Esophagus squamous epithelium (tissue), 4 donors: ENCODE measurements at regions not wholly inside any gene's neighbourhood (a gene's known extent, or its start where the extent isn't known, plus 50 kb on each side); places are given as distances from the start of the nearest gene placed in this dataset.

Experiments used
- POLR2A ChIP-seq, 4 donors: fragments of 450-650 bp; IDR thresholded peaks; one replicate each; pipeline ENCODE4 v1.6.1; 2017; ENCODE audit warnings: antibody characterized with exemption in 4 of 4, mild to moderate bottlenecking in 4 of 4, moderate library complexity in 3 of 4
- TF ChIP-seq, protein P1 (sequence below), 6 experiments: fragments of 450-650 bp in 4 of 6; fragments of 200-600 bp in 2 of 6; sonication (generic) in 2 of 6; IDR thresholded peaks; one replicate each; pipeline ENCODE4 v1.5.1; 2016 to 2019; ENCODE audit warnings: antibody characterized with exemption in 6 of 6, mild to moderate bottlenecking in 4 of 6, moderate library complexity in 4 of 6

DNA sequence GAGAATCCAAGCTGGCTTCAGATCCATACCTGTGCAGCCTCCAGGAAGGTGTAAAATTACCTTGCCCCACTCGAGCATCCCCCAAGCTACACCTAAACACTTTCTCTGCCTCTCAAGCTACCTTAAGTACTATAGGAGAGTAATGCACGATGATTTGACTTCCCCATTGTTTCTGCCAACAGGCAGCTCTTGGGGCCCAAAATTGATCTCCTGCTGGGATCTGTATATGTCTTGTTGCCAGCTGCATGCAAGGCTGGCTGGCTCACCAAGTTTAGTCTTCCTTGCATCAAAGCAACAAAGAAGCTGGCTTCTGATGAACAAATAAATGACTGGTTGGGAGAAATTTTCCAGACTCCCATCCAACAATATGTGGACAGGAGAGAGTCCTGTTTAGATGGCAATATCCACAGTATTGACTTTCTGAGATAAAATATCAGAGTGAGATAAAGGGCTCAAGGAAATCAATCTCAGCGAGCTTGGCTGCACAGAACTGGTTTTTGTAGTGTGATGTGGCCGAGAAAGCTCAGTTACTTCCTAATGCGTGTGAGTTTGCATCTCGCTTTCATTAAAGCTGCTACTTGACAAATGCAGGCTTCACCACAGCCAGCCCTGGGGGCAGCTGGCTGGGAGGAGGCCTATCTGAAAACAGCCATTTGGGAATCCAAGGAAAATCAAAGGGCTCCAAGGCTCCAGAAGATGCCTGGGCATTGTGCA lies 140.7 kb downstream of the MINAR1 start:
- TF ChIP-seq, protein P1, sequence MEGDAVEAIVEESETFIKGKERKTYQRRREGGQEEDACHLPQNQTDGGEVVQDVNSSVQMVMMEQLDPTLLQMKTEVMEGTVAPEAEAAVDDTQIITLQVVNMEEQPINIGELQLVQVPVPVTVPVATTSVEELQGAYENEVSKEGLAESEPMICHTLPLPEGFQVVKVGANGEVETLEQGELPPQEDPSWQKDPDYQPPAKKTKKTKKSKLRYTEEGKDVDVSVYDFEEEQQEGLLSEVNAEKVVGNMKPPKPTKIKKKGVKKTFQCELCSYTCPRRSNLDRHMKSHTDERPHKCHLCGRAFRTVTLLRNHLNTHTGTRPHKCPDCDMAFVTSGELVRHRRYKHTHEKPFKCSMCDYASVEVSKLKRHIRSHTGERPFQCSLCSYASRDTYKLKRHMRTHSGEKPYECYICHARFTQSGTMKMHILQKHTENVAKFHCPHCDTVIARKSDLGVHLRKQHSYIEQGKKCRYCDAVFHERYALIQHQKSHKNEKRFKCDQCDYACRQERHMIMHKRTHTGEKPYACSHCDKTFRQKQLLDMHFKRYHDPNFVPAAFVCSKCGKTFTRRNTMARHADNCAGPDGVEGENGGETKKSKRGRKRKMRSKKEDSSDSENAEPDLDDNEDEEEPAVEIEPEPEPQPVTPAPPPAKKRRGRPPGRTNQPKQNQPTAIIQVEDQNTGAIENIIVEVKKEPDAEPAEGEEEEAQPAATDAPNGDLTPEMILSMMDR (IDR thresholded peaks at IDR 0.05): no peak
- no peak for TF ChIP-seq POLR2A (IDR thresholded peaks at IDR 0.05)
